Nephron progenitor cell (in vitro differentiated cells): ENCODE measurements at regions not wholly inside any gene's neighbourhood (a gene's known extent, or its start where the extent isn't known, plus 50 kb on each side); places are given as distances from the start of the nearest gene placed in this dataset.

ENCODE experiments used
- DNase-seq: peaks from one replicate; pipeline ENCODE4 v3.0.0; 2021
- H3K27ac Mint-ChIP-seq: 2 replicates; pipeline ENCODE4 v1.8.0; 2021; ENCODE audit warnings: mild to moderate bottlenecking, moderate library complexity, mixed read lengths
- H3K27me3 Mint-ChIP-seq: 2 replicates; pipeline ENCODE4 v1.8.0; 2021; ENCODE audit warnings: mild to moderate bottlenecking, low read depth, mixed read lengths; ENCODE audit not compliant: poor library complexity
- H3K36me3 Mint-ChIP-seq: 2 replicates; pipeline ENCODE4 v1.8.0; 2021; ENCODE audit warnings: low read depth, mixed read lengths
- H3K4me1 Mint-ChIP-seq: 2 replicates; pipeline ENCODE4 v1.8.0; 2021; ENCODE audit warnings: mixed read lengths
- H3K4me3 Mint-ChIP-seq: 2 replicates; pipeline ENCODE4 v1.8.0; 2021; ENCODE audit warnings: mild to moderate bottlenecking, moderate library complexity, mixed read lengths
- H3K9me3 Mint-ChIP-seq: 2 replicates; pipeline ENCODE4 v1.8.0; 2021; ENCODE audit warnings: mild to moderate bottlenecking, moderate library complexity, mixed read lengths
- CTCF ChIP-seq: fragments of 200-600 bp; sonication (generic); IDR thresholded peaks from 2 replicates; pipeline ENCODE4 v1.5.0; 2021; ENCODE audit warnings: antibody characterized with exemption

- no peaks in the 10 kb centered on the region for H3K36me3 Mint-ChIP-seq
- peaks cover 3% of the 10 kb centered on the region for H3K9me3 Mint-ChIP-seq
- H3K4me1 Mint-ChIP-seq, result peaks cover 14% of the 10 kb centered on the region
- no peak overlapping the region for H3K4me3 Mint-ChIP-seq
- H3K27me3 Mint-ChIP-seq, result peaks cover 18% of the 10 kb centered on the region
- H3K27ac Mint-ChIP-seq, result no peak overlapping the region
- no peak for TF ChIP-seq CTCF
- no peak for DNase-seq
Observed at GRCh38 chr2:60092781-60093180, 460.7 kb downstream of the BCL11A start.

GRCh38 chr2:60091894-60092293 is 461.6 kb downstream of the BCL11A start:
- DNase-seq, result no peak
- H3K4me3 Mint-ChIP-seq, result no peak overlapping the region
- no peak for TF ChIP-seq CTCF
- no peaks in the 10 kb centered on the region for H3K36me3 Mint-ChIP-seq
- no peak overlapping the region for H3K27ac Mint-ChIP-seq
- peaks cover 14% of the 10 kb centered on the region for H3K4me1 Mint-ChIP-seq
- H3K9me3 Mint-ChIP-seq, result peaks cover 3% of the 10 kb centered on the region
- peaks cover 18% of the 10 kb centered on the region for H3K27me3 Mint-ChIP-seq

GRCh38 chr2:60091266-60091665 is 462.2 kb downstream of the BCL11A start:
- peaks cover 14% of the 10 kb centered on the region for H3K4me1 Mint-ChIP-seq
- no peak overlapping the region for H3K4me3 Mint-ChIP-seq
- no peaks in the 10 kb centered on the region for H3K36me3 Mint-ChIP-seq
- H3K27me3 Mint-ChIP-seq, result peaks cover 18% of the 10 kb centered on the region
- peaks cover 3% of the 10 kb centered on the region for H3K9me3 Mint-ChIP-seq
- no peak for DNase-seq
- no peak overlapping the region for H3K27ac Mint-ChIP-seq
- TF ChIP-seq CTCF, result no peak

GRCh38 chr2:60079562-60079961 is 473.9 kb downstream of the BCL11A start:
- Mint-ChIP-seq H3K36me3 (peaks cover 6% of the 10 kb centered on the region), H3K27ac (no peak overlapping the region), H3K9me3 (peaks cover 12% of the 10 kb centered on the region), H3K27me3 (peaks cover 3% of the 10 kb centered on the region), H3K4me1 (peaks cover 32% of the 10 kb centered on the region), H3K4me3 (no peak overlapping the region)
- no peak for DNase-seq
- no peak for TF ChIP-seq CTCF

- Mint-ChIP-seq H3K4me1 (peaks cover 37% of the 10 kb centered on the region), H3K9me3 (no peaks in the 10 kb centered on the region), H3K27ac (no peak overlapping the region), H3K36me3 (no peaks in the 10 kb centered on the region), H3K27me3 (peaks cover 26% of the 10 kb centered on the region), H3K4me3 (no peak overlapping the region)
- no peak for TF ChIP-seq CTCF
- DNase-seq, result no peak
Observed at GRCh38 chr2:60075048-60075447, 478.4 kb downstream of the BCL11A start.

GRCh38 chr2:60073201-60073600 is 480.3 kb downstream of the BCL11A start:
- DNase-seq, result no peak
- Mint-ChIP-seq H3K27me3 (peaks cover 30% of the 10 kb centered on the region), H3K9me3 (no peaks in the 10 kb centered on the region), H3K27ac (no peak overlapping the region), H3K4me3 (no peak overlapping the region), H3K36me3 (no peaks in the 10 kb centered on the region), H3K4me1 (peaks cover 42% of the 10 kb centered on the region)
- no peak for TF ChIP-seq CTCF
